Vagina (tissue), 2 donors: ENCODE measurements at regions not wholly inside any gene's neighbourhood (a gene's known extent, or its start where the extent isn't known, plus 50 kb on each side); places are given as distances from the start of the nearest gene placed in this dataset.

Experiments
- DNase-seq, 2 donors: peaks; one replicate each; pipeline ENCODE4 v3.0.0-alpha.2; 2017; ENCODE audit errors: extremely low spot score in 2 of 2
- H3K27ac ChIP-seq: fragments of 200-600 bp; sonication (generic); one replicate; pipeline ENCODE4 v1.5.1; 2019
- H3K27me3 ChIP-seq: fragments of 200-600 bp; sonication (generic); one replicate; pipeline ENCODE4 v1.5.1; 2019
- H3K36me3 ChIP-seq, 2 donors: fragments of 200-600 bp; sonication (generic); one replicate each; pipeline ENCODE4 v1.5.1; 2017 to 2019
- H3K4me1 ChIP-seq: fragments of 200-600 bp; sonication (generic); one replicate; pipeline ENCODE4 v1.5.1; 2019
- H3K4me3 ChIP-seq, 2 donors: fragments of 200-600 bp; sonication (generic); 1 replicate in 1 of 2; 2 replicates in 1 of 2; pipeline ENCODE4 v1.5.1; 2016 to 2019
- H3K9me3 ChIP-seq: fragments of 200-600 bp; sonication (generic); one replicate; pipeline ENCODE4 v1.5.1; 2019
- CTCF ChIP-seq, 3 experiments: fragments of 450-650 bp in 2 of 3; fragments of 200-600 bp in 1 of 3; sonication (generic) in 1 of 3; IDR thresholded peaks; one replicate each; pipeline ENCODE4 v1.5.1; 2017 to 2019; ENCODE audit warnings: antibody characterized with exemption in 3 of 3, mild to moderate bottlenecking in 2 of 3, moderate library complexity in 2 of 3
- POLR2A ChIP-seq, 2 donors: fragments of 450-650 bp; IDR thresholded peaks; one replicate each; pipeline ENCODE4 v1.6.1; 2017; ENCODE audit warnings: antibody characterized with exemption in 2 of 2, mild to moderate bottlenecking in 2 of 2, moderate library complexity in 2 of 2
- POLR2AphosphoS5 ChIP-seq, 2 donors: sonication (generic); formaldehyde crosslinking; IDR thresholded peaks; one replicate each; pipeline ENCODE4 v1.9.0; 2017; ENCODE audit warnings: antibody characterized with exemption in 2 of 2, mild to moderate bottlenecking in 2 of 2, low read depth in 1 of 2; ENCODE audit not compliant: insufficient read depth in 1 of 2
- intact Hi-C: fragments of 100-400 bp; cut with DNase I; formaldehyde crosslinking; loops from one replicate; pipeline ENCODE4 v1.15.1; 2023

- Histone ChIP-seq H3K36me3 (no peaks in the 10 kb centered on the region), H3K9me3 (no peaks in the 10 kb centered on the region), H3K27ac (no peak overlapping the region), H3K4me1 (no peaks in the 10 kb centered on the region), H3K27me3 (no peaks in the 10 kb centered on the region), H3K4me3 (no peak overlapping the region)
- TF ChIP-seq POLR2AphosphoS5 (IDR thresholded peaks at IDR 0.05; ENCODE audit: insufficient read depth in 1 of 2, low read depth in 1 of 2) (no peak), POLR2A (IDR thresholded peaks at IDR 0.05) (no peak)
- intact Hi-C loops: no loop called here
- no peak for DNase-seq
These were observed 552.6 kb downstream of the PCDH19 start for GRCh38 chrX:99857455-99857854.

- Histone ChIP-seq H3K9me3 (no peaks in the 10 kb centered on the region), H3K4me3 (no peak overlapping the region), H3K27ac (no peak overlapping the region), H3K36me3 (no peaks in the 10 kb centered on the region), H3K27me3 (no peaks in the 10 kb centered on the region), H3K4me1 (no peaks in the 10 kb centered on the region)
- no peak for DNase-seq
- TF ChIP-seq POLR2A (IDR thresholded peaks at IDR 0.05) (no peak), POLR2AphosphoS5 (IDR thresholded peaks at IDR 0.05; ENCODE audit: insufficient read depth in 1 of 2, low read depth in 1 of 2) (no peak), CTCF (IDR thresholded peaks at IDR 0.05) (no peak)
- intact Hi-C loops: no loop called here
These were observed 576.3 kb downstream of the PCDH19 start for GRCh38 chrX:99833821-99834220.

DNA sequence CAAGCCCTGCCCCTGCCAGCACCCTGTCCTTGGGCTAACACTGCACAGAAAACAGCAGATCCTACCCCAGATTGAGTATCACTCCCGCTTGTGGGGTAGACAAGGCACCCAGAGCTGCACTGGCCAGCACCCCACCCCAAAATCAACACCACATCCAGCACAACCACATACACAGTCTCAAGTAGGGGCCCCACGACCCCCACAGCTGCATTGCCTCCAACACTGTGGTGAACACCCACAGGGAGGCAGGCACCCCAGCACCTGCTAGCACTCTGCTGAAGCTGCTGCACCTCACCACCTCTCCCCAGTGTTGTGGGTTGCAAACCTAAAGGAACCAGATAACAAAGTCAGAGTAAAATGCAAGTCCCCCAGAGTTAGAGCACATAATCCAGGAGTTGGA lies 589.9 kb downstream of the PCDH19 start:
- DNase-seq: no peak
- no peaks in the 10 kb centered on the region for H3K9me3 ChIP-seq
- no peak overlapping the region for H3K27ac ChIP-seq
- no peaks in the 10 kb centered on the region for H3K27me3 ChIP-seq
- H3K4me3 ChIP-seq: no peak overlapping the region
- TF ChIP-seq CTCF (IDR thresholded peaks at IDR 0.05) (no peak), POLR2AphosphoS5 (IDR thresholded peaks at IDR 0.05; ENCODE audit: insufficient read depth in 1 of 2, low read depth in 1 of 2) (no peak)
- intact Hi-C loops: no loop called here
- H3K4me1 ChIP-seq: no peaks in the 10 kb centered on the region
- H3K36me3 ChIP-seq: no peaks in the 10 kb centered on the region

DNA sequence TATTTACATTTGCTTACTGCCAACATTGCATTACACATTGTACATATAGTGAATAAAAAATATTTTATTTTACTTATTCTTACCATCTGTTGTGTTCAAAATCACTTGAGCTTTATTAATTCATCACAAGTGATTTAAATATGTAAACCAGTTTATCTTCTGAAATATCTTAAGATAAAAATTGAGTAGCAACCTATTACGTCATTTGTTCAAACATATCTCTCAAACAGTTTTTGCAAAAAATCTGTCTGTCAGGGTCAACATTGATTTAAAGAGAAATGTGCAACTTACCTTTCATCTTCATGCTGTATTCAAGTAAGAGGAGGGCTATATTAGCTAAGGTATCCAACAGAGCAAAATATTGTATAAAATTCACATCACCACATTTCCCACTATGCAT lies 610.1 kb downstream of the PCDH19 start:
- Histone ChIP-seq H3K27me3 (no peaks in the 10 kb centered on the region), H3K4me1 (no peaks in the 10 kb centered on the region), H3K9me3 (no peaks in the 10 kb centered on the region), H3K36me3 (no peaks in the 10 kb centered on the region), H3K4me3 (no peak overlapping the region), H3K27ac (no peak overlapping the region)
- no peak for TF ChIP-seq POLR2A (IDR thresholded peaks at IDR 0.05)
- no peak for TF ChIP-seq POLR2AphosphoS5 (IDR thresholded peaks at IDR 0.05; ENCODE audit: insufficient read depth in 1 of 2, low read depth in 1 of 2)
- TF ChIP-seq CTCF (IDR thresholded peaks at IDR 0.05): no peak
- intact Hi-C loops: no loop called here
- DNase-seq: no peak

DNA sequence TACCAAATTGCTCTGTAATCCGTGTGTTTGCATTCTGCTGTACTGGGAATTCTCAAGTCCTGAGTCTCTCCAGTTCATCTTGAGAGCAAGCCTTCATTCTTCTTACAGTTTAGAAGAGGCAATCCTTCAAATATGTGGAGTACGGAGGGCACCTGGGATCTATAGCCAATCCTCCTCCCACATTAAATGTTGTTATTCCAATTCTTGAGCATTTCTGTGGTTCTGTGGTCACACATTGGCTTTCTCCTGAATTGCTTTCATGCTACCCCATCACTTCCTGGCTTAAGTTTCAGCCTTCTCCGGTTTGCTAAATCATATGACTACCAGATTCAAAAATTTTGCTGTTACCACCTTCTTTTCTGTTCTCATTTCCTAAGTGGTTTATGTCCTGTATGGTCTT lies 611.1 kb downstream of the PCDH19 start:
- intact Hi-C loops: no loop called here
- DNase-seq: no peak
- Histone ChIP-seq H3K36me3 (no peaks in the 10 kb centered on the region), H3K27ac (no peak overlapping the region), H3K4me1 (no peaks in the 10 kb centered on the region), H3K9me3 (no peaks in the 10 kb centered on the region), H3K4me3 (no peak overlapping the region), H3K27me3 (no peaks in the 10 kb centered on the region)
- TF ChIP-seq POLR2A (IDR thresholded peaks at IDR 0.05) (no peak), POLR2AphosphoS5 (IDR thresholded peaks at IDR 0.05; ENCODE audit: insufficient read depth in 1 of 2, low read depth in 1 of 2) (no peak), CTCF (IDR thresholded peaks at IDR 0.05) (no peak)

DNA sequence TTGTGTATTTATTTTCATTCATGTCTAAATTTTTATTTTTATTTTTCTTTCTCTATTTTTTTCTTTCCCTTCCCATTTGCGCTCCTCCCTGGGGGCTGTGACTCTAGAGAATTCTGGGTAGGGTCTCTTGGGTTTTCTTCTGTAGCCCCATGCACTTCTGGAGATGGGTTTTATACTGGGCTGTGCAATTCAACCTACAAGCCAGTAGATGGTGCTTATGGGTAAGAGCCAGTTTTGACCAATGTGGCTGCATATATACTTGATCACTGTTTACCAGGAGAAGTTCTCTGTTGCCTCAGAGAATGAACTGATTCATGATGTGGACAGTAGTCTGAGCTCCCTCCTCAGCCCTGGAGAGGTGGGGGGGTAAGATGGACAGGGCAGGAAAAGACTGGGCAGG lies 614.6 kb downstream of the PCDH19 start:
- TF ChIP-seq CTCF (IDR thresholded peaks at IDR 0.05): no peak
- no peak for TF ChIP-seq POLR2AphosphoS5 (IDR thresholded peaks at IDR 0.05; ENCODE audit: insufficient read depth in 1 of 2, low read depth in 1 of 2)
- TF ChIP-seq POLR2A (IDR thresholded peaks at IDR 0.05): no peak
- Histone ChIP-seq H3K4me1 (no peaks in the 10 kb centered on the region), H3K9me3 (no peaks in the 10 kb centered on the region), H3K36me3 (no peaks in the 10 kb centered on the region), H3K4me3 (no peak overlapping the region), H3K27ac (no peak overlapping the region), H3K27me3 (no peaks in the 10 kb centered on the region)
- intact Hi-C loops: no loop called here
- DNase-seq: no peak
